Activated CD4-positive, alpha-beta T cell treated with anti-CD3 and anti-CD28 coated beads for 48 hours (primary cell): ENCODE measurements at regions not wholly inside any gene's neighbourhood (a gene's known extent, or its start where the extent isn't known, plus 50 kb on each side); places are given as distances from the start of the nearest gene placed in this dataset.

ENCODE experiments used
- DNase-seq: peaks from one replicate; pipeline ENCODE4 v3.0.0-alpha.2; 2020

DNA sequence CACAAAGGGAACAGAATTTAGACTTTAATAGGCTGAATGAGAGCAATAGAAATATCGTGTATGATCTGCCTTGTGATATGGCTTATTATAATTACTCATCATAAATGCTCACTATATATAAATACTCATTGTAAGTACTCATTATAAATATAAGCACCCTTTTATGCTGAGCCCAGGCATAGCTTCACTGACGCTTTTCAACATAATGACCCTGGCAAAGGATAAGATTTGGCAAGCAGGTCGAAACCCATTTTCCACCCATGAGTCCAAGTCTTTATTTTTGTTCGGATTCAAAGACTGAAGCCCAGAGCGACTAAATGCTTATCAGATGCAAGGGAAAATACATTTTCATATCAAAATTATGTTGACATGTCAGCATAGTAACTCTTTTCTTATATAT lies 500.4 kb downstream of the SLC4A3 start:
- no peak for DNase-seq

- DNase-seq: no peak
These were observed 502.0 kb downstream of the SLC4A3 start for GRCh38 chr2:220129391-220129790.

GRCh38 chr2:220134756-220135534 lies 507.5 kb downstream of the SLC4A3 start:
- no peak for DNase-seq

GRCh38 chr2:220143336-220143735 lies 515.9 kb downstream of the SLC4A3 start:
- DNase-seq: no peak

DNA sequence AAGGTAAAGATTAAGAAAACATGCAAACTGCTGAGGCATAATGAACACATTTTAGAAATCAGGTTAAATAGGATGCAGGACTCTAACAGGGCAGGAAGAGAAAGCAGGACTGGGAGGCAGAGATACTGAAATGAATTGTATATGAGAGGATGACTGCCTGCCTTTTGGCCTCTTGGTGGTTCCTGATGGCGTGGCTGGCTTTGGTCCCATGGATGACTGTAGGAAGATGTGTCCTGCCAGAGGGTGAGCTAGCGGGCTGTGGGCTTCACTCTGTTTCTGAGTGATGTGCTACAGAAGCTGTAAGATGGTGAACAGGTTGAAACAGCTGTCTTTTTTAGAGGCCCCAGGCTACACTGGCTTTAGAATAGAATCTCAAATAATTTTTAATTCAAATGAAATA lies 517.0 kb downstream of the SLC4A3 start:
- no peak for DNase-seq

GRCh38 chr2:220147161-220148038 lies 520.0 kb downstream of the SLC4A3 start:
- DNase-seq: no peak

- no peak for DNase-seq
These were observed 521.2 kb downstream of the SLC4A3 start for GRCh38 chr2:220148471-220149248.

GRCh38 chr2:220151341-220151740 lies 523.9 kb downstream of the SLC4A3 start:
- no peak for DNase-seq

DNA sequence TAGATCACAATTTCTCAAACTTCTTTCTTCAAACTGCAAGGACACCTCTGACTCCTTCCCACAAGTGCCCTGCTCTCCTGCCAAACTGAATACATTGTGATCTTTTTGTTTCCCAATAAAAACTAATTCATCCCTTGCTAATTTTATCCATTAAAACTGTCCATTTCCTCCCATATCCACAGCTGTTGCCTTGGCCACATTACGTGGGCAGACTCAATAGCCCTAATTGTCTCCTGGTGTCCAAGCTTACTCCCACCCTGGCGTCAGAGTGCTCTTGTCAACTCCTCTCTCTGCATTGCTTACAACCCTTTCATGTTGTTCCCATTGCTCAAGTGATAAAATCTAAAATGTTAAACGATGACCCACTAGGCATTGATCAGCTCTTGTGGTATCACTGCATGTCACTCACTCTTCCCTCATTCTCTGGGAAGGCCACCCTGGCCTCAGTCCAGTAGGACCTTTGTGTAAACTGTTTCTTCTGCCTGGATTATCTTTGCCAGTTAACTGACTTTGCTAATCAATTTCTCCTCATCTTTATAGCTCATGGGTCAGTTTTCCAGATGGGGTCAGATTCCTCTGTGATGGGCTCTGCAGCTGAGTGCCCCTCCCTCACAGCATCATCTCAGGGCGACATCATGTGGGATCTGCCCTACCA lies 525.0 kb downstream of the SLC4A3 start:
- no peak for DNase-seq

DNA sequence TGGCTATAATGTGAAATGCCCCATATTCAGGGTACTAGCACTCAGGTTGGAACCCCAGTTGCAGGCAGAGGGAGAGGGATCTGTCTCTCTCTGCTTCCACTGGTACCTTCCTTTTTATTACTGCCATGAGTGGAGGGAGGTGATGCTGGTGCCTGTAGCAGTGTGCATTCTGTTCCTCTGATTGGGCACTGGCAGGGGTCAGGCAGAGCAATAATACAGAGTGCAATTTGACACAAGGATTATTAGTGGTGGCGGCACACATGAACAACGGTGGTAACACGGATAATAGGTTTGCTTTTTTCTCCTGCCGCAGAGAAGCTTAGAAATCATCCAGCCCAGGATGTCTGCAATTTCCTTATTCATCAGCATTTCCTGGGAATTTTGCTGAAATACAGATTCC lies 525.7 kb downstream of the SLC4A3 start:
- no peak for DNase-seq

GRCh38 chr2:220154304-220154703 lies 526.9 kb downstream of the SLC4A3 start:
- DNase-seq: no peak

GRCh38 chr2:220157312-220157711 lies 529.9 kb downstream of the SLC4A3 start:
- DNase-seq: no peak

GRCh38 chr2:220159738-220160137 lies 532.3 kb downstream of the SLC4A3 start:
- no peak for DNase-seq

DNA sequence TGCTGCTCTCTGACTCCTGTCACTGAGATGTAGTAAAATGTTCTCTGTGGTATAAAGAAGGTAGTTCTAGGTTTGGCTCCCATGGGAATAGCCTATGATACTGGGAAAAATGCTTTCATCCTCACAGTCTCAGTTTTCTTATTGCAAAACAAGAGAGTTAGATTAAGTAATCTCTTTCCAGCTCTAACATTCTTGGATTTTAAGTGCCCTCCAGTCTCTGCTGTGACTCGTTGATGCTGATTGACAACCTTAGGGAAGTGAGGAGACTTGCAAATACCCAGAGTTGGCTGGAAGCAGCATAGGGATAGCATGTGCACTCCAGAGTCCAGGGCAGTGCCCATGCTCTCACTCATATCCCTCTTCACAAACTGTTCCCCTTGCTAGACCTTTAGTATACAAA lies 534.9 kb downstream of the SLC4A3 start:
- DNase-seq: no peak

DNA sequence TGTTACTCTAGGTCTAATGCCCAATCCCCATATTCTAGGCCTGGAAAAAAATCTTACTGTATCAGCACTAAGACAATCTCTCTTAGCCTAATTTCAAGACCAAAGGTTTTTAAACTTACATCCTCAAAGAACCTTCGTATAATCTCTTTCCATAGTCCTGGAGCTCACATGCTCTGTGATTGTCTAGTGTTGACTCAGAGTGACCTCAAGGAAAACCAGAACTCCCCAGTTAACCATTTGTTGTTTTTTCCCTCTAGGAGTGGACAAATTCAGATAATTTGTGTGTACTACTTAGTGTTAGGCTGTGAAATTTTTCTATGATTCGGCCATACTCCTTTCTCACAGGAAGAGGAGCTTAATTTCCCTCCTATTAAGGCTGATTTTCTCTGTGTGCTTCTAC lies 536.1 kb downstream of the SLC4A3 start:
- DNase-seq: no peak

DNA sequence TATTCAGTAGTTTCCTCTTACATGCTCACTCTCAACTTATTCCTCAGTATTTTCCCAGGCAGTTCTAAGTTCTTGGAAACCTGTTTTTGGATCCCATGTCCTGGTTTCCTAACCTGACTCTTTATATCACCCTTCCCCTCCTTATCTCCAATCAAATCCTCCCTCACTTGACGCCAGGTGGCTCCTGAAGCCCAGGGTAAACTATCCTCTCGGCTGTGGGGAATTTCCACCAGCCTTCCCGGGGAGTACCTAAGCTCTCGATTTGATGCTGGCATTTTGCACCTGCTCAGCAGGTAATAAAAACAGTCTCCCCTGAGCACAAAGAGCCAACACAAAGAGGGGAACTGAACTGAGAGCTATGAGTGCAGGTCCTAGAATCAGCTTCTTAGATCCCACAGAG lies 538.0 kb downstream of the SLC4A3 start:
- DNase-seq: no peak

GRCh38 chr2:220166616-220167015 lies 539.2 kb downstream of the SLC4A3 start:
- no peak for DNase-seq

- no peak for DNase-seq
These were observed 540.5 kb downstream of the SLC4A3 start for GRCh38 chr2:220167956-220168355.

- DNase-seq: no peak
These were observed 541.6 kb downstream of the SLC4A3 start for GRCh38 chr2:220168891-220169546.

GRCh38 chr2:220174826-220175225 lies 547.4 kb downstream of the SLC4A3 start:
- no peak for DNase-seq

DNA sequence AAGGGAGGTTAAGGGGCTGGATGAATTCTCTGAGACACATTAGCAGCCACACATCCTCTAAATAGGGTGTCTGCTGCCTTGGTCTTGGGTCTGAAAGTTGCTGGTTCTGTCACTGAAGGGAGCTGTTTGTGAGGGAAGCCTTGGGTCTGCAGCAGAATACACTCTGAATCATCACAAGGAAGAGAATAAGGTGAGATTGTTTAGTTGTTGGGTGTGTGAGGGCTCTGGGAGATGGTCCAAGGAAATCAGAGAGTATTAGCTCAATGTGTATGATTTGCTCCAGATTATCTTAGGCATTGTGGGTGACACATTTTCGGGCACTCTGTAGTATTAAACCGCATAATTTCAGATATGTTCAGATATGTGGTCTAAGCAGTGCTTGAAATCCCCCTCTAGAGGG lies 548.5 kb downstream of the SLC4A3 start:
- DNase-seq: no peak

DNA sequence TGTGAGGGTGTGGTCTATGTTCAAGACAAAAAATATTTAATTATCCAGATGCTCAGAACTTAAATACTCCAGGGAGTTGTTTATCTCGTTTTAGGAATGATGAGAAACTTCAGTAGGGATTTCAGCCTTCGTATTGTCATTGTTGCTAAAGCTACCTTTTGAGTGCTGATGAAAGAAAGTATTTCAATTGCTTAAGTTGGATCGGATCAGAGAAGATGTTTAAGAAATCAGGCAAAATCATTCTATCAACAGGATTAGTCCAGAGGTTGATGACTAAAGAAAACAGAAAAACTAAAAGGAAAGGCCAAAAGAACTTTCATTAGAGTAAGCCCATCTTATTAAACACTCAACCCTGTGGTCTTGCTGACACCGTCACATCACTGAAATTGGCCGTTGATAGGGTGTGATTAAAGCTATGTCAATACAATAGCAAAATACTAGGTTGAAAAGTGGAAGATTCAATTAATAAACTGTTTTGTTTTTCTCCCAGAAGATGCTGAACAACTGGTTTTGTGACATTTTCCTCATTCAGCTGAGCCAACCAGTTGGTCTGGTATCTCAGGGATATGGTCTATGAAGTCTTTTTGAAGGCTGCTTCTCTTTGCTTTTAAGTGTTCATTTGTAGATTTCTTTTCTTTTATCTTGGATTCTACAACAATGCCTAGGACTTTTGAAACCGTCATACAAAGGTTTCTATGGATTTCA lies 551.7 kb downstream of the SLC4A3 start:
- DNase-seq: no peak
